Astrocyte (in vitro differentiated cells and primary cell): ENCODE measurements at regions not wholly inside any gene's neighbourhood (a gene's known extent, or its start where the extent isn't known, plus 50 kb on each side); places are given as distances from the start of the nearest gene placed in this dataset.

ENCODE experiments used
- DNase-seq: peaks from one replicate; pipeline ENCODE4 v3.0.0-alpha.2; 2010; ENCODE audit warnings: low read depth
- FAIRE-seq: peaks from 2 replicates; lab custom pipeline; 2011; peaks lifted over from hg19 to GRCh38; lab: Jason Lieb, UNC
- H2AFZ ChIP-seq: 2 replicates; pipeline ENCODE4 v1.6.0; 2012; ENCODE audit warnings: low read depth, low read length, inconsistent platforms
- H3K27ac ChIP-seq: 2 replicates; pipeline ENCODE4 v1.5.1; 2011; ENCODE audit warnings: low read depth, low read length, inconsistent platforms
- H3K27me3 ChIP-seq: 2 replicates; pipeline ENCODE4 v1.6.0; 2011; ENCODE audit warnings: low read length, inconsistent platforms; ENCODE audit not compliant: insufficient read depth
- H3K36me3 ChIP-seq: 2 replicates; pipeline ENCODE4 v1.5.1; 2011; ENCODE audit warnings: low read length, inconsistent platforms; ENCODE audit not compliant: insufficient read depth
- H3K4me1 ChIP-seq: 2 replicates; pipeline ENCODE4 v1.5.1; 2011; ENCODE audit warnings: low read length, inconsistent platforms; ENCODE audit not compliant: insufficient read depth
- H3K4me2 ChIP-seq: 2 replicates; pipeline ENCODE4 v1.6.0; 2012; ENCODE audit warnings: low read length, inconsistent platforms
- H3K4me3 ChIP-seq: 2 replicates; pipeline ENCODE4 v1.5.1; 2011; ENCODE audit warnings: low read depth, mild to moderate bottlenecking, low read length, inconsistent platforms; ENCODE audit not compliant: insufficient read depth
- H3K79me2 ChIP-seq: 2 replicates; pipeline ENCODE4 v1.6.0; 2012; ENCODE audit warnings: mild to moderate bottlenecking, low read length, inconsistent platforms; ENCODE audit not compliant: insufficient read depth
- H3K9ac ChIP-seq: 2 replicates; pipeline ENCODE4 v1.6.0; 2012; ENCODE audit warnings: mild to moderate bottlenecking, low read length, inconsistent platforms
- H3K9me3 ChIP-seq: 2 replicates; pipeline ENCODE4 v1.5.1; 2012; ENCODE audit warnings: low read depth, mild to moderate bottlenecking, low read length, inconsistent platforms; ENCODE audit not compliant: insufficient read depth
- H4K20me1 ChIP-seq: 2 replicates; pipeline ENCODE4 v1.6.0; 2012; ENCODE audit warnings: low read length, inconsistent platforms; ENCODE audit not compliant: insufficient read depth
- H3K27ac Mint-ChIP-seq: one replicate; pipeline ENCODE4 v1.8.0; 2021; ENCODE audit warnings: mild to moderate bottlenecking, mixed read lengths; ENCODE audit not compliant: unreplicated experiment
- H3K27me3 Mint-ChIP-seq: one replicate; pipeline ENCODE4 v1.8.0; 2021; ENCODE audit warnings: low read depth, mixed read lengths; ENCODE audit not compliant: unreplicated experiment
- H3K36me3 Mint-ChIP-seq: one replicate; pipeline ENCODE4 v1.8.0; 2021; ENCODE audit warnings: low read depth, mixed read lengths; ENCODE audit not compliant: unreplicated experiment
- H3K4me1 Mint-ChIP-seq: one replicate; pipeline ENCODE4 v1.8.0; 2021; ENCODE audit warnings: low read depth, mixed read lengths; ENCODE audit not compliant: unreplicated experiment
- H3K4me3 Mint-ChIP-seq: one replicate; pipeline ENCODE4 v1.8.0; 2021; ENCODE audit warnings: mild to moderate bottlenecking, moderate library complexity, mixed read lengths; ENCODE audit not compliant: unreplicated experiment
- H3K9me3 Mint-ChIP-seq: one replicate; pipeline ENCODE4 v1.8.0; 2021; ENCODE audit warnings: mild to moderate bottlenecking, mixed read lengths; ENCODE audit not compliant: unreplicated experiment
- EZH2 ChIP-seq: IDR thresholded peaks from 2 replicates; pipeline ENCODE4 v1.6.1; 2012; ENCODE audit warnings: mild to moderate bottlenecking, low read length, inconsistent platforms; ENCODE audit not compliant: insufficient read depth
- TF ChIP-seq, protein P1 (sequence below): IDR thresholded peaks from 2 replicates; pipeline ENCODE4 v1.5.1; 2011; ENCODE audit warnings: low read depth, mild to moderate bottlenecking, inconsistent platforms, low read length, moderate library complexity; ENCODE audit not compliant: insufficient read depth

DNA sequence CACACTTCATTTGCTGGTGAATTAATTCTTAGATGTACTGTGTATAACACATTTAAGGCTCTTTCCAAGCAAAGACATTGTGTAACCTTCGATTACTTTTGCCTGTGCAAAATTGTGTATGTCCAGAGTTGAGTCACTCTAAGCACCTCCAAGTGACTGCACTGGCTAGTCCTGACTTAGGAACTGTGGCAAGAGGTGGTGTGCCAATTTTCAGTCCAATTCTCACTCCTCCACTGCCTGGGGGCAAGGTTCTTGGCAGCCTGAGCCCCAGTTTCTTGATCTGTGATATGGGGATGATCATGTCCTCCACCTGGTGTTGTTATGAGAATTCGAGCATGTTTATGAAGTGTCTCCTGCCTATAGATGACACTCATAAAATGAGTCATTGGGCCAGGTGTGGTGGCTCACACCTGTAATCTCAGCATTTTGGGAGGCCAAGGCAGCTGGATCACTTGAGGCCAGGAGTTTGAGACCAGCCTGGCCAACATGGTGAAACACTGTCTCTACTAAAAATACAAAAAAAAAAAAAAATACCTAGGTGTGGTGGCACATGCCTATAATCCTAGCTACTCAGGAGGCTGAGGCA lies 105.3 kb upstream of the CDYL start:
- DNase-seq: no peak
- no peaks in the 10 kb centered on the region for H3K36me3 Mint-ChIP-seq
- H3K4me3 Mint-ChIP-seq: no peak overlapping the region
- Histone ChIP-seq H3K36me3 (no peaks in the 10 kb centered on the region), H4K20me1 (no peaks in the 10 kb centered on the region), H3K27me3 (peaks cover 2% of the 10 kb centered on the region), H3K79me2 (no peaks in the 10 kb centered on the region), H3K9ac (no peak overlapping the region), H3K4me1 (peaks cover 15% of the 10 kb centered on the region), H3K9me3 (no peaks in the 10 kb centered on the region), H3K4me2 (no peak overlapping the region), H3K4me3 (no peak overlapping the region), H2AFZ (no peak overlapping the region), H3K27ac (no peak overlapping the region)
- H3K27ac Mint-ChIP-seq: no peak overlapping the region
- H3K4me1 Mint-ChIP-seq: peaks cover 16% of the 10 kb centered on the region
- peaks cover 3% of the 10 kb centered on the region for H3K9me3 Mint-ChIP-seq
- H3K27me3 Mint-ChIP-seq: peaks cover 17% of the 10 kb centered on the region
- FAIRE-seq: no peak
- no peak for TF ChIP-seq EZH2
- TF ChIP-seq, protein P1, sequence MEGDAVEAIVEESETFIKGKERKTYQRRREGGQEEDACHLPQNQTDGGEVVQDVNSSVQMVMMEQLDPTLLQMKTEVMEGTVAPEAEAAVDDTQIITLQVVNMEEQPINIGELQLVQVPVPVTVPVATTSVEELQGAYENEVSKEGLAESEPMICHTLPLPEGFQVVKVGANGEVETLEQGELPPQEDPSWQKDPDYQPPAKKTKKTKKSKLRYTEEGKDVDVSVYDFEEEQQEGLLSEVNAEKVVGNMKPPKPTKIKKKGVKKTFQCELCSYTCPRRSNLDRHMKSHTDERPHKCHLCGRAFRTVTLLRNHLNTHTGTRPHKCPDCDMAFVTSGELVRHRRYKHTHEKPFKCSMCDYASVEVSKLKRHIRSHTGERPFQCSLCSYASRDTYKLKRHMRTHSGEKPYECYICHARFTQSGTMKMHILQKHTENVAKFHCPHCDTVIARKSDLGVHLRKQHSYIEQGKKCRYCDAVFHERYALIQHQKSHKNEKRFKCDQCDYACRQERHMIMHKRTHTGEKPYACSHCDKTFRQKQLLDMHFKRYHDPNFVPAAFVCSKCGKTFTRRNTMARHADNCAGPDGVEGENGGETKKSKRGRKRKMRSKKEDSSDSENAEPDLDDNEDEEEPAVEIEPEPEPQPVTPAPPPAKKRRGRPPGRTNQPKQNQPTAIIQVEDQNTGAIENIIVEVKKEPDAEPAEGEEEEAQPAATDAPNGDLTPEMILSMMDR: no peak

DNA sequence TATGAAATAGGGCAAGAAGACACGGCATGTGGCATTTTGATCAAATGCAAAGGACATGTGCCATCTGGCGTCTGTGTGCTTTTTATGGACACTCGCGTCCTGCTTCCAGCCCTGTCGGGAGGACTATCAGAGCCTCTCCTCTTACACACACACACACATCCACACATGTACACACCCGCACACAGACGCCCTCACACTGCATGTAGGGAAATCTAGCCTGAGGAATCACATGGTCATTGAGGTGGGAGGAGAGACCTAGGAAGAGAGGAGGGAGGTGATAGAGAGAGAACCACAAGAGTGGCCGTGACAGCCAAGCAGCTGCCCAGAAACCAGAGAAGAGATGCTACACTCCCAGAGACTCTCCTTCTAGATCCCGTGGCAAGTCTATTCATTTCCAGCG lies 105.9 kb upstream of the CDYL start:
- no peaks in the 10 kb centered on the region for H3K36me3 Mint-ChIP-seq
- Histone ChIP-seq H3K4me1 (peaks cover 20% of the 10 kb centered on the region), H2AFZ (no peak overlapping the region), H4K20me1 (no peaks in the 10 kb centered on the region), H3K9me3 (no peaks in the 10 kb centered on the region), H3K4me3 (no peak overlapping the region), H3K9ac (no peak overlapping the region), H3K36me3 (no peaks in the 10 kb centered on the region), H3K27me3 (no peaks in the 10 kb centered on the region), H3K4me2 (no peak overlapping the region), H3K79me2 (no peaks in the 10 kb centered on the region), H3K27ac (no peak overlapping the region)
- peak overlapping the region; percentile 10 for H3K27ac Mint-ChIP-seq
- peaks cover 16% of the 10 kb centered on the region for H3K4me1 Mint-ChIP-seq
- peaks cover 5% of the 10 kb centered on the region for H3K9me3 Mint-ChIP-seq
- peaks cover 17% of the 10 kb centered on the region for H3K27me3 Mint-ChIP-seq
- no peak for DNase-seq
- no peak for TF ChIP-seq EZH2
- TF ChIP-seq, protein P1: no peak
- no peak for FAIRE-seq
- H3K4me3 Mint-ChIP-seq: no peak overlapping the region
